Smooth muscle cell (in vitro differentiated cells): ENCODE measurements at regions not wholly inside any gene's neighbourhood (a gene's known extent, or its start where the extent isn't known, plus 50 kb on each side); places are given as distances from the start of the nearest gene placed in this dataset.

Source experiments
- DNase-seq: peaks from one replicate; lab custom pipeline; 2025; ENCODE audit not compliant: unreplicated experiment; lab: John Stamatoyannopoulos, UW
- H2AFZ ChIP-seq: fragments of 200-600 bp; sonication (generic); 2 replicates; pipeline ENCODE4 v1.6.0; 2016; ENCODE audit warnings: antibody characterized with exemption, low read depth, mild to moderate bottlenecking
- H3F3A ChIP-seq: fragments of 200-600 bp; sonication (generic); 2 replicates; pipeline ENCODE4 v1.6.0; 2017; ENCODE audit warnings: antibody characterized with exemption, low read depth
- H3K27ac ChIP-seq: fragments of 200-600 bp; sonication (generic); 2 replicates; pipeline ENCODE4 v1.5.1; 2016; ENCODE audit warnings: low read depth, mild to moderate bottlenecking
- H3K27me3 ChIP-seq: fragments of 200-600 bp; sonication (generic); 2 replicates; pipeline ENCODE4 v1.6.1; 2016; ENCODE audit warnings: low read depth, mild to moderate bottlenecking
- H3K36me3 ChIP-seq: fragments of 200-600 bp; sonication (generic); 2 replicates; pipeline ENCODE4 v1.5.1; 2016; ENCODE audit warnings: low read depth
- H3K4me1 ChIP-seq: fragments of 200-600 bp; sonication (generic); 2 replicates; pipeline ENCODE4 v1.5.1; 2016; ENCODE audit warnings: low read depth
- H3K4me2 ChIP-seq: fragments of 200-600 bp; sonication (generic); 2 replicates; pipeline ENCODE4 v1.6.0; 2016; ENCODE audit warnings: mild to moderate bottlenecking
- H3K4me3 ChIP-seq: fragments of 200-600 bp; sonication (generic); 2 replicates; pipeline ENCODE4 v1.5.1; 2016; ENCODE audit warnings: mild to moderate bottlenecking
- H3K79me2 ChIP-seq: fragments of 200-600 bp; sonication (generic); 2 replicates; pipeline ENCODE4 v1.6.0; 2016; ENCODE audit warnings: low read depth, mild to moderate bottlenecking
- H3K9ac ChIP-seq: fragments of 200-600 bp; sonication (generic); 2 replicates; pipeline ENCODE4 v1.6.0; 2016; ENCODE audit warnings: low read depth
- H3K9me3 ChIP-seq: fragments of 200-600 bp; sonication (generic); replicated peaks from 2 replicates; pipeline ENCODE4 v1.5.1; 2016; ENCODE audit warnings: low read depth
- H4K20me1 ChIP-seq: fragments of 200-600 bp; sonication (generic); 2 replicates; pipeline ENCODE4 v1.6.0; 2016; ENCODE audit warnings: low read depth
- WGBS: methylation state at CpG from one replicate; pipeline ENCODE4 v1.1.7; 2016; ENCODE audit warnings: low lambda C conversion rate; 5-methylcytosine and 5-hydroxymethylcytosine counted together
- TF ChIP-seq, protein P1 (sequence below): fragments of 200-600 bp; sonication (generic); IDR thresholded peaks from 2 replicates; pipeline ENCODE4 v1.5.1; 2017; ENCODE audit warnings: borderline replicate concordance, mild to moderate bottlenecking, antibody characterized with exemption; ENCODE audit not compliant: insufficient read depth, poor library complexity, severe bottlenecking

DNA sequence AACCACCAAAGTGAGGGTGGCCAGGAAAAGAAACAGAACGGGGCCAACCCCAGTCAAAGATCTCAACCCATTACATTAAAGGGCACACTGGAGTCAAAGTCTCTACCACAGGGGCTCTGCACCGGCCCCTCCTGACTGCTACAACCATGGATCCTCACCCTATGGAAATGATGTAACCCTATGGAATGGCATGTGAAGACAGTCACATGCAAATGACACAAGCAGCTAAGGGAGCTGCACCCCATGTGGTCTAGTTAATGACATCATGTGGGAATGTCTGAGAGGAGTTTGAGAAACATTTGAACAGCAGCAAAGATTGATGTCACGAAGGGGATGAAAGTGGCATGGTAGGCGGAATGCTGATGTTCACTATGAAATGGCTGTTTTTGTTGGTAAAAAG lies 298.2 kb upstream of the SLCO3A1 start:
- Histone ChIP-seq H3K79me2 (no peaks in the 10 kb centered on the region), H3K9ac (no peak overlapping the region), H3K4me1 (no peaks in the 10 kb centered on the region), H3K4me2 (no peak overlapping the region), H4K20me1 (no peaks in the 10 kb centered on the region), H3K4me3 (no peak overlapping the region), H3F3A (no peaks in the 10 kb centered on the region), H3K27me3 (no peaks in the 10 kb centered on the region), H3K27ac (no peak overlapping the region), H2AFZ (no peak overlapping the region), H3K36me3 (no peaks in the 10 kb centered on the region), H3K9me3 (no peaks in the 10 kb centered on the region)
- no peak for DNase-seq
- WGBS = 88% methylated on average over 4 of the region's 4 CpGs
- TF ChIP-seq, protein P1, sequence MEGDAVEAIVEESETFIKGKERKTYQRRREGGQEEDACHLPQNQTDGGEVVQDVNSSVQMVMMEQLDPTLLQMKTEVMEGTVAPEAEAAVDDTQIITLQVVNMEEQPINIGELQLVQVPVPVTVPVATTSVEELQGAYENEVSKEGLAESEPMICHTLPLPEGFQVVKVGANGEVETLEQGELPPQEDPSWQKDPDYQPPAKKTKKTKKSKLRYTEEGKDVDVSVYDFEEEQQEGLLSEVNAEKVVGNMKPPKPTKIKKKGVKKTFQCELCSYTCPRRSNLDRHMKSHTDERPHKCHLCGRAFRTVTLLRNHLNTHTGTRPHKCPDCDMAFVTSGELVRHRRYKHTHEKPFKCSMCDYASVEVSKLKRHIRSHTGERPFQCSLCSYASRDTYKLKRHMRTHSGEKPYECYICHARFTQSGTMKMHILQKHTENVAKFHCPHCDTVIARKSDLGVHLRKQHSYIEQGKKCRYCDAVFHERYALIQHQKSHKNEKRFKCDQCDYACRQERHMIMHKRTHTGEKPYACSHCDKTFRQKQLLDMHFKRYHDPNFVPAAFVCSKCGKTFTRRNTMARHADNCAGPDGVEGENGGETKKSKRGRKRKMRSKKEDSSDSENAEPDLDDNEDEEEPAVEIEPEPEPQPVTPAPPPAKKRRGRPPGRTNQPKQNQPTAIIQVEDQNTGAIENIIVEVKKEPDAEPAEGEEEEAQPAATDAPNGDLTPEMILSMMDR = no peak

DNA sequence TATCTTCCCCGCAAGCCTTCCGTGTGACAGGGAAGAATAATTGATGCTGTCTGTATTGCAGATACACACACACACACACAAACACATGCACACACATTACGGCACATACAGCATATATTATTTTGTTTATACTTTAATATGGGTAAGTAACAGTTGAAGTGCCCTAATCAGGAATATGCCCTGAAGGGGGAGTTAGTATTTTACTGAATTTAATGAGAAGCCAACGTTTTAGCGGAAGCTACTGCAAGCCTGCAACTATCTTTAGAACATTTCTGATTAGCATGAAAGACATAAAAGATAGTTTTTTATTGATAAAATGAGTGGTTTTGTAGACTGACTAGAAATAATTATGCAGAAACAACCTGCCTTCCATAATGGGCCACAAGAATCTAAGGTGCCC lies 296.6 kb upstream of the SLCO3A1 start:
- no peak for DNase-seq
- Histone ChIP-seq H3F3A (no peaks in the 10 kb centered on the region), H3K4me1 (no peaks in the 10 kb centered on the region), H3K9ac (no peak overlapping the region), H4K20me1 (no peaks in the 10 kb centered on the region), H3K27ac (no peak overlapping the region), H3K79me2 (no peaks in the 10 kb centered on the region), H2AFZ (no peak overlapping the region), H3K36me3 (no peaks in the 10 kb centered on the region), H3K4me3 (no peak overlapping the region), H3K27me3 (no peaks in the 10 kb centered on the region), H3K9me3 (no peaks in the 10 kb centered on the region), H3K4me2 (no peak overlapping the region)
- WGBS = 87% methylated on average over 5 of the region's 5 CpGs
- TF ChIP-seq, protein P1 = no peak

DNA sequence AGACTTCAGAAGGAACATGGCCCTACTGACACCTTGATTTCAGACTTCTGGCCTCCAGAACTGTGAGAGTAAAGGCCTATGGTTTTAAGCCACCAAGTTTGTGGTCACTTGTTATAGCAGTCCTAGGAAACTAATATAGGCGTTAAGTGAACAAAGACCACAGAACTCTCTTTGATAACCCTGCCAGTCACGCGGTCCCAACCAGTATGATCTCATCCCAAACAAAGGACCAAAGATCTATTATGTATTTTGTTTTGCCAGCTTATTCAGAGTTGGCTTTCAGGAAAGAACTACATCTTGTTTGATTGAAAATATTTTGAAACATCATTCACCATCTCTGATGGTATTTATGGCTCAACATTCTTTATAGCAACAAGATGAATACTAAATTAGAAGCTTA lies 294.4 kb upstream of the SLCO3A1 start:
- Histone ChIP-seq H3K4me3 (no peak overlapping the region), H2AFZ (no peak overlapping the region), H3K36me3 (no peaks in the 10 kb centered on the region), H3K27me3 (no peaks in the 10 kb centered on the region), H3K79me2 (no peaks in the 10 kb centered on the region), H3K4me2 (no peak overlapping the region), H4K20me1 (no peaks in the 10 kb centered on the region), H3K9ac (no peak overlapping the region), H3K9me3 (no peaks in the 10 kb centered on the region), H3K4me1 (no peaks in the 10 kb centered on the region), H3F3A (no peaks in the 10 kb centered on the region), H3K27ac (no peak overlapping the region)
- DNase-seq = no peak
- TF ChIP-seq, protein P1 = no peak
- WGBS = 96% methylated on average over 3 of the region's 3 CpGs

- Histone ChIP-seq H3K36me3 (no peaks in the 10 kb centered on the region), H3K4me1 (no peaks in the 10 kb centered on the region), H3K9me3 (no peaks in the 10 kb centered on the region), H3K27me3 (no peaks in the 10 kb centered on the region), H4K20me1 (no peaks in the 10 kb centered on the region), H3K9ac (no peak overlapping the region), H3K4me3 (no peak overlapping the region), H3K27ac (peak overlapping the region; percentile 52), H3F3A (no peaks in the 10 kb centered on the region), H3K79me2 (no peaks in the 10 kb centered on the region), H3K4me2 (no peak overlapping the region), H2AFZ (no peak overlapping the region)
- no peak for DNase-seq
- WGBS = 74% methylated on average over 11 of the region's 11 CpGs
- TF ChIP-seq, protein P1 = no peak
These were observed 292.0 kb upstream of the SLCO3A1 start for GRCh38 chr15:91561371-91562100.
